HepG2 (cell line): ENCODE measurements at regions not wholly inside any gene's neighbourhood (a gene's known extent, or its start where the extent isn't known, plus 50 kb on each side); places are given as distances from the start of the nearest gene placed in this dataset.

Experiments
- ATAC-seq: fragments of 200-7000 bp; cut with Tn5 transposase; 3 replicates; pipeline ENCODE4 v1.9.1; 2020; ENCODE audit warnings: mild to moderate bottlenecking, moderate library complexity
- BruUV-seq: library from RNA; stranded (reverse); fragments of 400-500 nt; replicated peaks from 2 replicates; lab custom pipeline; 2021; lab: Mats Ljungman, UMichigan
- CTCF ChIA-PET: fragments of 300-600 bp; formaldehyde crosslinking; extraction: SDS; loops from one replicate; lab custom pipeline; 2021; ENCODE audit warnings: low total read pairs, inconsistent platforms, low intra/inter-chr PET ratio; lab: Yijun Ruan, JAX
- POLR2A ChIA-PET: fragments of 350-600 bp; sonication (Branson Sonifier 250); formaldehyde crosslinking; loops from one replicate; lab custom pipeline; 2020; ENCODE audit warnings: antibody characterized with exemption, inconsistent platforms; lab: Yijun Ruan, JAX
- DNase-seq: peaks from one replicate; pipeline ENCODE4 v3.0.0-alpha.2; 2015; ENCODE audit warnings: low spot score
- FAIRE-seq: peaks from 3 replicates; lab custom pipeline; 2011; peaks lifted over from hg19 to GRCh38; lab: Jason Lieb, UNC
- H2AFZ ChIP-seq: one replicate; pipeline ENCODE4 v1.6.1; 2011; ENCODE audit warnings: low read length, inconsistent platforms
- H3K27ac ChIP-seq: fragments of 300-600 bp; 3 replicates; pipeline ENCODE4 v1.8.0; 2011; ENCODE audit warnings: mixed run types, mild to moderate bottlenecking, mixed read lengths, low read length, inconsistent platforms; ENCODE audit not compliant: insufficient read depth; ENCODE audit errors: extremely low read length
- H3K27me3 ChIP-seq, 2 experiments: fragments of 200-600 bp in 1 of 2; 2 replicates in 1 of 2; 3 replicates in 1 of 2; pipeline versions ENCODE4 v1.6.0 to v1.8.0; 2011; ENCODE audit warnings: low read length in 2 of 2, mild to moderate bottlenecking in 2 of 2, moderate library complexity in 2 of 2, inconsistent platforms in 1 of 2; ENCODE audit not compliant: insufficient read depth in 2 of 2, control insufficient read depth in 1 of 2
- H3K36me3 ChIP-seq, 2 experiments: fragments of 200-600 bp in 1 of 2; replicated peaks in 1 of 2; 2 replicates in 1 of 2; 3 replicates in 1 of 2; pipeline versions ENCODE4 v1.5.1 to v1.8.0; 2011; ENCODE audit warnings: low read length in 2 of 2, inconsistent platforms in 1 of 2; ENCODE audit not compliant: insufficient read depth in 2 of 2, control insufficient read depth in 1 of 2
- H3K4me1 ChIP-seq: 2 replicates; pipeline ENCODE4 v1.5.1; 2012; ENCODE audit warnings: low read length, inconsistent platforms; ENCODE audit not compliant: insufficient read depth
- H3K4me2 ChIP-seq: 2 replicates; pipeline ENCODE4 v1.6.0; 2011; ENCODE audit warnings: low read depth, low read length, inconsistent platforms
- H3K4me3 ChIP-seq, 3 experiments: fragments of 200-600 bp in 1 of 3; sonication (generic), shearing (Covaris generic) in 1 of 3; replicated peaks in 1 of 3; 2 replicates each; pipeline ENCODE4 v1.5.1; 2011 to 2016; ENCODE audit warnings: low read length in 3 of 3, inconsistent platforms in 2 of 3, low read depth in 2 of 3, mild to moderate bottlenecking in 2 of 3, control low read depth in 1 of 3, mixed read lengths in 1 of 3; ENCODE audit not compliant: insufficient read depth in 1 of 3
- H3K79me2 ChIP-seq: one replicate; pipeline ENCODE4 v1.6.1; 2011; ENCODE audit warnings: low read length, inconsistent platforms; ENCODE audit not compliant: insufficient read depth
- H3K9ac ChIP-seq: 2 replicates; pipeline ENCODE4 v1.6.0; 2011; ENCODE audit warnings: mild to moderate bottlenecking, low read depth, low read length, inconsistent platforms; ENCODE audit not compliant: insufficient read depth
- H3K9me3 ChIP-seq: 2 replicates; pipeline ENCODE4 v1.5.1; 2012; ENCODE audit warnings: mild to moderate bottlenecking, low read length
- H4K20me1 ChIP-seq: 2 replicates; pipeline ENCODE4 v1.6.0; 2011; ENCODE audit warnings: inconsistent platforms, mild to moderate bottlenecking, low read length, moderate library complexity; ENCODE audit not compliant: insufficient read depth
- SNAPC4 ChIP-seq: sonication (generic); formaldehyde crosslinking; IDR thresholded peaks from 2 replicates; pipeline ENCODE4 v1.4.0; 2020; ENCODE audit warnings: mild to moderate bottlenecking, missing genetic modification reagents
- TBP ChIP-seq: sonication (generic); formaldehyde crosslinking; IDR thresholded peaks from 2 replicates; pipeline ENCODE4 v1.5.0; 2020; ENCODE audit warnings: missing genetic modification reagents
- XBP1 ChIP-seq: sonication (generic); formaldehyde crosslinking; IDR thresholded peaks from 2 replicates; pipeline ENCODE4 v1.5.0; 2020; ENCODE audit warnings: missing genetic modification reagents
- ZNF235 ChIP-seq: sonication (generic); formaldehyde crosslinking; IDR thresholded peaks from 2 replicates; pipeline ENCODE4 v1.8.1; 2023; ENCODE audit warnings: mild to moderate bottlenecking, missing genetic modification reagents, borderline replicate concordance
- ZNF263 ChIP-seq: sonication (generic); formaldehyde crosslinking; IDR thresholded peaks from 2 replicates; pipeline ENCODE4 v1.4.0; 2020; ENCODE audit warnings: missing genetic modification reagents
- ZNF619 ChIP-seq: sonication (generic); formaldehyde crosslinking; IDR thresholded peaks from 2 replicates; pipeline ENCODE4 v1.4.0; 2020; ENCODE audit warnings: mild to moderate bottlenecking, missing genetic modification reagents
- ZNF790 ChIP-seq: sonication (generic); formaldehyde crosslinking; IDR thresholded peaks from 2 replicates; pipeline ENCODE4 v1.8.0; 2022; ENCODE audit warnings: missing genetic modification reagents, mild to moderate bottlenecking, borderline replicate concordance
- ZSCAN9 ChIP-seq: IDR thresholded peaks from 2 replicates; pipeline ENCODE4 v1.6.1; 2016; ENCODE audit warnings: borderline replicate concordance
- WGBS: methylation state at CpG from one replicate; pipeline ENCODE4 v1.1.6; 2017; ENCODE audit warnings: low lambda C conversion rate; 5-methylcytosine and 5-hydroxymethylcytosine counted together
- in situ Hi-C: cut with HindIII; loops from 2 replicates; pipeline ENCODE4 v1.10.0; 2017; ENCODE audit warnings: low pct_unique_long_range_greater_than_20kb; ENCODE audit not compliant: extremely low pct_ligation_motif_present
- intact Hi-C: fragments of 100-400 bp; cut with micrococcal nuclease; formaldehyde crosslinking; loops from one replicate; pipeline ENCODE4 v1.10.0; 2022; ENCODE audit not compliant: unreplicated experiment
- TF ChIP-seq, protein P1 (sequence below): sonication (generic); formaldehyde crosslinking; IDR thresholded peaks from 2 replicates; pipeline ENCODE4 v1.8.0; 2022; ENCODE audit warnings: low read depth, missing genetic modification reagents

DNA sequence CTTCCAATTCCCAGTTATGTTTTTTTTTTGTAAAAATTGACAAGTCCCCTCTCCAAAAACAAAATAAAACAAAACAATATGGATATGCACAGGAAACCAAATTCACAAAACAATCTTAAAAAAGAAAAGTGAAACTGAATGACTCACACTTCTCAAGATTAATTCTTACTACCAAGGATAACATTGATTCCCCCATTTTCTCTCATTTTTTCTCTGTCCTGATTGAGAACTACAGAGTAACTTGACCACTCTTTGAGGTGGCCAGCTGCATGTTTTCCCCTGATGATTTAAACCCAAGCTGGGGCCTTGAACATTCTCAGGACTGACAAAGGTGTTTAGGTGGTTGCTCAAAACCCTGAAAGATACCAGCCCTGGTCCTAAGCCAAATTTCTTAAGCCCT, 149.0 kb downstream of the AHSP start:
- in situ Hi-C loops (no loop called here), intact Hi-C loops (no loop called here)
- ATAC-seq (no peak), DNase-seq (no peak), FAIRE-seq (no peak)
- H2AFZ ChIP-seq, result no peak overlapping the region
- H3K4me3 ChIP-seq, result no peak overlapping the region
- H3K9ac ChIP-seq, result no peak overlapping the region
- H3K79me2 ChIP-seq, result no peaks in the 10 kb centered on the region
- ChIA-PET CTCF (no interaction called here), POLR2A (no interaction called here)
- 0 out of 2 replicates have a peak, but pooled peaks cover 4% of the 10 kb centered on the region for H3K9me3 ChIP-seq
- no peak overlapping the region for H3K4me2 ChIP-seq
- TF ChIP-seq XBP1 (CRISPR knock-in tag), result no peak
- H3K27ac ChIP-seq, result no peak overlapping the region
- H3K27me3 ChIP-seq, result no peaks in the 10 kb centered on the region
- no peaks in the 10 kb centered on the region for H4K20me1 ChIP-seq
- no TSS peak for BruUV-seq
- H3K36me3 ChIP-seq, result no peaks in the 10 kb centered on the region
- no peaks in the 10 kb centered on the region for H3K4me1 ChIP-seq

GRCh38 chr16:31678649-31679325, 151.1 kb downstream of the AHSP start:
- H3K4me1 ChIP-seq, result no peaks in the 10 kb centered on the region
- POLR2A ChIA-PET, result no interaction called here
- in situ Hi-C loops (no loop called here), intact Hi-C loops (no loop called here)
- no peaks in the 10 kb centered on the region for H4K20me1 ChIP-seq
- no peak overlapping the region for H3K4me2 ChIP-seq
- DNase-seq, result no peak
- H2AFZ ChIP-seq, result no peak overlapping the region
- FAIRE-seq, result no peak
- no peak overlapping the region for H3K4me3 ChIP-seq
- H3K9ac ChIP-seq, result no peak overlapping the region
- BruUV-seq, result no TSS peak
- no peak overlapping the region for H3K27ac ChIP-seq
- H3K9me3 ChIP-seq, result no peaks in the 10 kb centered on the region
- WGBS, result 34% methylated on average over 7 of the region's 7 CpGs
- H3K36me3 ChIP-seq, result no peaks in the 10 kb centered on the region
- no peaks in the 10 kb centered on the region for H3K79me2 ChIP-seq
- H3K27me3 ChIP-seq, result no peaks in the 10 kb centered on the region
- CTCF ChIA-PET, result no interaction called here
- ATAC-seq, result no peak
- no peak for TF ChIP-seq ZNF263 (CRISPR knock-in tag)
- TF ChIP-seq ZSCAN9 (CRISPR knock-in tag), result no peak
- no peak for TF ChIP-seq SNAPC4 (CRISPR knock-in tag)
- no peak for TF ChIP-seq ZNF790 (CRISPR knock-in tag)
- TF ChIP-seq TBP, result no peak
- TF ChIP-seq ZNF619 (CRISPR knock-in tag), result no peak
- TF ChIP-seq, protein P1, sequence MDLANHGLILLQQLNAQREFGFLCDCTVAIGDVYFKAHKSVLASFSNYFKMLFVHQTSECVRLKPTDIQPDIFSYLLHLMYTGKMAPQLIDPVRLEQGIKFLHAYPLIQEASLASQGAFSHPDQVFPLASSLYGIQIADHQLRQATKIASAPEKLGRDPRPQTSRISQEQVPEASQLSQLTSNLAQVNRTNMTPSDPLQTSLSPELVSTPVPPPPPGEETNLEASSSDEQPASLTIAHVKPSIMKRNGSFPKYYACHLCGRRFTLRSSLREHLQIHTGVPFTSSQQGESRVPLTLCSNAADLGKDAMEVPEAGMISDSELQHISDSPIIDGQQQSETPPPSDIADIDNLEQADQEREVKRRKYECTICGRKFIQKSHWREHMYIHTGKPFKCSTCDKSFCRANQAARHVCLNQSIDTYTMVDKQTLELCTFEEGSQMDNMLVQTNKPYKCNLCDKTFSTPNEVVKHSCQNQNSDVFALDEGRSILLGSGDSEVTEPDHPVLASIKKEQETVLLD (CRISPR knock-in tag), result no peak
- no peak for TF ChIP-seq ZNF235
